ENCODE measurements at regions not wholly inside any gene's neighbourhood (a gene's known extent, or its start where the extent isn't known, plus 50 kb on each side); places are given as distances from the start of the nearest gene placed in this dataset.

- Mint-ChIP-seq H3K9me3 (no peaks in the 10 kb centered on the region), H3K36me3 (ENCODE audit: insufficient read depth) (no peaks in the 10 kb centered on the region), H3K4me1 (ENCODE audit: low read depth) (peaks cover 11% of the 10 kb centered on the region), H3K4me3 (no peak overlapping the region), H3K27me3 (ENCODE audit: low read depth) (peaks cover 4% of the 10 kb centered on the region)
- DNase-seq (no peak), ATAC-seq (no peak)
These were observed 248.3 kb downstream of the PHLDA1 start for GRCh38 chr12:75783093-75783877.

GRCh38 chr12:75782069-75782581, 249.5 kb downstream of the PHLDA1 start:
- Mint-ChIP-seq H3K27me3 (ENCODE audit: low read depth) (peaks cover 7% of the 10 kb centered on the region), H3K9me3 (no peaks in the 10 kb centered on the region), H3K36me3 (ENCODE audit: insufficient read depth) (no peaks in the 10 kb centered on the region), H3K4me3 (no peak overlapping the region), H3K4me1 (ENCODE audit: low read depth) (peaks cover 11% of the 10 kb centered on the region)
- no peak for ATAC-seq
- DNase-seq: no peak

- peaks cover 8% of the 10 kb centered on the region for H3K27me3 Mint-ChIP-seq (ENCODE audit: low read depth)
- H3K36me3 Mint-ChIP-seq (ENCODE audit: insufficient read depth): no peaks in the 10 kb centered on the region
- H3K4me1 Mint-ChIP-seq (ENCODE audit: low read depth): peaks cover 11% of the 10 kb centered on the region
- ATAC-seq (peak; percentile 85 to 95), DNase-seq (no peak)
- no peak overlapping the region for H3K4me3 Mint-ChIP-seq
- H3K9me3 Mint-ChIP-seq: no peaks in the 10 kb centered on the region
These were observed 250.0 kb downstream of the PHLDA1 start for GRCh38 chr12:75781532-75782046.

- no peaks in the 10 kb centered on the region for H3K9me3 Mint-ChIP-seq
- H3K4me3 Mint-ChIP-seq: no peak overlapping the region
- peaks cover 11% of the 10 kb centered on the region for H3K4me1 Mint-ChIP-seq (ENCODE audit: low read depth)
- no peaks in the 10 kb centered on the region for H3K36me3 Mint-ChIP-seq (ENCODE audit: insufficient read depth)
- DNase-seq (no peak), ATAC-seq (no peak)
- H3K27me3 Mint-ChIP-seq (ENCODE audit: low read depth): peaks cover 8% of the 10 kb centered on the region
These were observed 251.6 kb downstream of the PHLDA1 start for GRCh38 chr12:75779891-75780496.

GRCh38 chr12:75774261-75775052, 257.1 kb downstream of the PHLDA1 start:
- ATAC-seq: no peak
- no peaks in the 10 kb centered on the region for H3K4me1 Mint-ChIP-seq (ENCODE audit: low read depth)
- no peaks in the 10 kb centered on the region for H3K36me3 Mint-ChIP-seq (ENCODE audit: insufficient read depth)
- H3K9me3 Mint-ChIP-seq: no peaks in the 10 kb centered on the region
- no peak overlapping the region for H3K4me3 Mint-ChIP-seq
- peaks cover 4% of the 10 kb centered on the region for H3K27me3 Mint-ChIP-seq (ENCODE audit: low read depth)
- no peak for DNase-seq

GRCh38 chr12:75773377-75773776, 258.2 kb downstream of the PHLDA1 start:
- DNase-seq: no peak
- ATAC-seq: peak in 1 of 2 donors; percentile 18
- H3K9me3 Mint-ChIP-seq: no peaks in the 10 kb centered on the region
- H3K4me1 Mint-ChIP-seq (ENCODE audit: low read depth): no peaks in the 10 kb centered on the region
- peaks cover 4% of the 10 kb centered on the region for H3K27me3 Mint-ChIP-seq (ENCODE audit: low read depth)
- no peak overlapping the region for H3K4me3 Mint-ChIP-seq
- no peaks in the 10 kb centered on the region for H3K36me3 Mint-ChIP-seq (ENCODE audit: insufficient read depth)

GRCh38 chr12:75771023-75771422, 259.6 kb upstream of the KRR1 start:
- no peak for ATAC-seq
- H3K27me3 Mint-ChIP-seq (ENCODE audit: low read depth): no peaks in the 10 kb centered on the region
- H3K4me1 Mint-ChIP-seq (ENCODE audit: low read depth): no peaks in the 10 kb centered on the region
- no peak overlapping the region for H3K4me3 Mint-ChIP-seq
- no peaks in the 10 kb centered on the region for H3K36me3 Mint-ChIP-seq (ENCODE audit: insufficient read depth)
- DNase-seq: no peak
- H3K9me3 Mint-ChIP-seq: no peaks in the 10 kb centered on the region

GRCh38 chr12:75767957-75768356, 256.5 kb upstream of the KRR1 start:
- Mint-ChIP-seq H3K27me3 (ENCODE audit: low read depth) (no peaks in the 10 kb centered on the region), H3K9me3 (no peaks in the 10 kb centered on the region), H3K4me3 (no peak overlapping the region), H3K4me1 (ENCODE audit: low read depth) (no peaks in the 10 kb centered on the region), H3K36me3 (ENCODE audit: insufficient read depth) (no peaks in the 10 kb centered on the region)
- no peak for ATAC-seq
- DNase-seq: no peak

- H3K4me1 Mint-ChIP-seq (ENCODE audit: low read depth): no peaks in the 10 kb centered on the region
- ATAC-seq (peak; percentile 40 to 48), DNase-seq (no peak)
- no peaks in the 10 kb centered on the region for H3K36me3 Mint-ChIP-seq (ENCODE audit: insufficient read depth)
- H3K4me3 Mint-ChIP-seq: no peak overlapping the region
- no peaks in the 10 kb centered on the region for H3K27me3 Mint-ChIP-seq (ENCODE audit: low read depth)
- H3K9me3 Mint-ChIP-seq: no peaks in the 10 kb centered on the region
These were observed 255.1 kb upstream of the KRR1 start for GRCh38 chr12:75766263-75767160.

- Mint-ChIP-seq H3K9me3 (no peaks in the 10 kb centered on the region), H3K4me3 (no peak overlapping the region), H3K27me3 (ENCODE audit: low read depth) (no peaks in the 10 kb centered on the region), H3K36me3 (ENCODE audit: insufficient read depth) (no peaks in the 10 kb centered on the region), H3K4me1 (ENCODE audit: low read depth) (peaks cover under 1% of the 10 kb centered on the region)
- ATAC-seq (no peak), DNase-seq (no peak)
These were observed 254.0 kb upstream of the KRR1 start for GRCh38 chr12:75765170-75766059.

- Mint-ChIP-seq H3K4me1 (ENCODE audit: low read depth) (peaks cover 10% of the 10 kb centered on the region), H3K27me3 (ENCODE audit: low read depth) (no peaks in the 10 kb centered on the region), H3K4me3 (no peak overlapping the region), H3K9me3 (no peaks in the 10 kb centered on the region), H3K36me3 (ENCODE audit: insufficient read depth) (no peaks in the 10 kb centered on the region)
- ATAC-seq (no peak), DNase-seq (no peak)
These were observed 252.9 kb upstream of the KRR1 start for GRCh38 chr12:75764091-75764841.

- H3K4me3 Mint-ChIP-seq: no peak overlapping the region
- H3K4me1 Mint-ChIP-seq (ENCODE audit: low read depth): peaks cover 11% of the 10 kb centered on the region
- H3K27me3 Mint-ChIP-seq (ENCODE audit: low read depth): no peaks in the 10 kb centered on the region
- H3K9me3 Mint-ChIP-seq: no peaks in the 10 kb centered on the region
- no peak for DNase-seq
- ATAC-seq: no peak
- H3K36me3 Mint-ChIP-seq (ENCODE audit: insufficient read depth): no peaks in the 10 kb centered on the region
These were observed 249.3 kb upstream of the KRR1 start for GRCh38 chr12:75760573-75761294.
